ENCODE measurements at regions not wholly inside any gene's neighbourhood (a gene's known extent, or its start where the extent isn't known, plus 50 kb on each side); places are given as distances from the start of the nearest gene placed in this dataset.

DNA sequence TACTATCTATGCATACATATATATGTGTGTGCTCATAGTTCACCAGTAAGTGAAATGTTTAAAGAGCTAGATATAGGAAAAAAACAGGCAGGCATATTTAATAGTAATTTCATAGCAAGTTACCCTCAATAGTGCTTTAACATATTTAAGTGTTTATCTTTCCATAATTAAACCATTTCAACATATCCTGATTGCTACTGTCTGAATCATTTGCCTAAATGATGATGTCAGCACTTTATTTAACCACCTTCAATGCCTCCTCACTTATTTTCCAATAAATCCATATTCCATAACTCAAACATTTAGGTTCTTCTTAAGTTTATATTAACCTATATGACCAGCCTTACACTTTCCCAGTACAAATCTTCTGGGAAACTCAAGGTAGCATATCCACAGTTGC lies 601.1 kb downstream of the ARL4A start:
- H3K36me3 ChIP-seq = no peaks in the 10 kb centered on the region
- TF ChIP-seq POLR2AphosphoS5 (IDR thresholded peaks at IDR 0.05) = no peak
- TF ChIP-seq, protein P1, sequence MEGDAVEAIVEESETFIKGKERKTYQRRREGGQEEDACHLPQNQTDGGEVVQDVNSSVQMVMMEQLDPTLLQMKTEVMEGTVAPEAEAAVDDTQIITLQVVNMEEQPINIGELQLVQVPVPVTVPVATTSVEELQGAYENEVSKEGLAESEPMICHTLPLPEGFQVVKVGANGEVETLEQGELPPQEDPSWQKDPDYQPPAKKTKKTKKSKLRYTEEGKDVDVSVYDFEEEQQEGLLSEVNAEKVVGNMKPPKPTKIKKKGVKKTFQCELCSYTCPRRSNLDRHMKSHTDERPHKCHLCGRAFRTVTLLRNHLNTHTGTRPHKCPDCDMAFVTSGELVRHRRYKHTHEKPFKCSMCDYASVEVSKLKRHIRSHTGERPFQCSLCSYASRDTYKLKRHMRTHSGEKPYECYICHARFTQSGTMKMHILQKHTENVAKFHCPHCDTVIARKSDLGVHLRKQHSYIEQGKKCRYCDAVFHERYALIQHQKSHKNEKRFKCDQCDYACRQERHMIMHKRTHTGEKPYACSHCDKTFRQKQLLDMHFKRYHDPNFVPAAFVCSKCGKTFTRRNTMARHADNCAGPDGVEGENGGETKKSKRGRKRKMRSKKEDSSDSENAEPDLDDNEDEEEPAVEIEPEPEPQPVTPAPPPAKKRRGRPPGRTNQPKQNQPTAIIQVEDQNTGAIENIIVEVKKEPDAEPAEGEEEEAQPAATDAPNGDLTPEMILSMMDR (IDR thresholded peaks at IDR 0.05) = no peak
- no peak for TF ChIP-seq POLR2A (IDR thresholded peaks at IDR 0.05)
- TF ChIP-seq EP300 (IDR thresholded peaks at IDR 0.05) = no peak
- H3K27me3 ChIP-seq = no peaks in the 10 kb centered on the region
- H3K27ac ChIP-seq = no peak overlapping the region
- no peaks in the 10 kb centered on the region for H3K4me1 ChIP-seq
- no peaks in the 10 kb centered on the region for H3K9me3 ChIP-seq
- no peak overlapping the region for H3K4me3 ChIP-seq
- no peak for DNase-seq (ENCODE audit: low spot score in 2 of 2)

DNA sequence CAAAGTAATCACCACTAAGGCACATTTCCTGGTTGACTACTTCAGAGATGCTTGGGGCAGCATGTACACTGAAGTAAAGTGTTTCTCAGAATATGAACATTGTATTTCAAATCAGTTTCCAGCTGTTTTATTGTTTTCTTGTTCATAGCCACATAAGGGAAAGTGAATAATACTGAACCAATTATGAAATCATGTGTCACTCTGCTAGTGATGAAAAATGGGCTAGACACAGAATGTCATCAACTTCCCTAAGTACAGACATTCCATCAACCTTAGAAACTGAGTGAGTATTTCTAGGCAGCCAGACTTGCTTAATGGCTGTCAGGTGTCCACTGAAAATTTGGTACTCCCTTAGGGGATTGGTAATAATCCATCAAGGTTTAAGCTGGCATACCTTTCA lies 603.5 kb downstream of the ARL4A start:
- Histone ChIP-seq H3K9me3 (no peaks in the 10 kb centered on the region), H3K36me3 (no peaks in the 10 kb centered on the region), H3K4me1 (no peaks in the 10 kb centered on the region), H3K27me3 (no peaks in the 10 kb centered on the region), H3K4me3 (no peak overlapping the region), H3K27ac (no peak overlapping the region)
- no peak for DNase-seq (ENCODE audit: low spot score in 2 of 2)
- TF ChIP-seq POLR2A (IDR thresholded peaks at IDR 0.05) = no peak
- TF ChIP-seq, protein P1 (IDR thresholded peaks at IDR 0.05) = no peak
- TF ChIP-seq POLR2AphosphoS5 (IDR thresholded peaks at IDR 0.05) = no peak
- no peak for TF ChIP-seq EP300 (IDR thresholded peaks at IDR 0.05)

DNA sequence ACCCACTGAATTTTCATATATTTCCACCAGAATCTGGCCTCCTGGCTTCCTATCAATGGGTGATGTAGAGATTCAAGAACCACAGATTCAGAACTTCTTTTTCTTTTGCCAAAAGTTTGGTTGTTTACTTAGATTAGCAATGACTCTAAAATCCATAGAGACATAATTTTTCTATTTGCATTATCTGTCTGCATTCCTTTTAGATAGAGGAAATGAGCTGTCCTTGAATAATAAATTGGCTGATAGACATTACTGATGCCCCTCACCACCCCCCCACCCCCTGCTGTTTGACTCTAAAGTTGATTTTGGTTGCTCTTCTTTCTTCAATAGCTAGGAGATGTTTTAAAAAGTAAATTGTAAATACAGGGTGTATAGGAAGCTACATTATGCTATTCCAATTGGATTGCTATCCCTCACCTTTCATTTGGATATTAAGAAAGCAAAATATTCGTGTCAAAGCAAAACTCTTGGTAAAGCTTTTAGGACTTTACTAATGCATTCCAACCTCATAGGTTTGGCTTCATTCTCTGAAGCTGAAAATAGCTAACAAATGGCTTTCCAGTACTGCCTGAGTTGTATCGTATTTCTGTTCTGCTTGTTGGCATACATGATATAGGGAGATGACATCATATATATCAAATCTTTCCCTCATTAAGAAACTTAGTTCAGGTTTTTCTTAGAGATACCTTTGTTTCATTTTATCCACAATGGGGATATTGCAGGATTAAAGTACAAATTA lies 606.0 kb downstream of the ARL4A start:
- DNase-seq (ENCODE audit: low spot score in 2 of 2) = no peak
- Histone ChIP-seq H3K4me3 (no peak overlapping the region), H3K27ac (no peak overlapping the region), H3K4me1 (no peaks in the 10 kb centered on the region), H3K9me3 (no peaks in the 10 kb centered on the region), H3K27me3 (no peaks in the 10 kb centered on the region), H3K36me3 (no peaks in the 10 kb centered on the region)
- no peak for TF ChIP-seq POLR2AphosphoS5 (IDR thresholded peaks at IDR 0.05)
- 36% methylated on average over 2 of the region's 2 CpGs for WGBS

DNA sequence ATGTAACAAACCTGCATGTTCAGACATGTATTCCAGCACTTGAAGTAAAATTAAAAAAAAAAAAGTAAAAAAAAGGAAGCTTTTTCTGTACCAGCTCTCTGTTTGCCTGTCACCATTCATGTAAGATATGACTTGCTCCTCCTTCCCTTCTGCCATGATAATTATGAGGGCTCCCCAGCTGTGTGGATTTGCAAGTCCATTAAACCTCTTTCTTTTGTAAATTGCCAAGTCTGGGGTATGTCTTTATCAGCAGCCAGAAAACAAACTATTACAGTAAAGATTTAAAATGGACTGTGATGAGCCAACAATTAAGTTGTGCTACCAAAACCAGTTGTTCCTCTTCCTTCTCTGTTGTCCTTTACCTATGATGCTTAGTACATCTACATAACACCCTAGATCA lies 619.6 kb downstream of the ARL4A start:
- no peaks in the 10 kb centered on the region for H3K27me3 ChIP-seq
- TF ChIP-seq POLR2AphosphoS5 (IDR thresholded peaks at IDR 0.05) = no peak
- TF ChIP-seq, protein P1 (IDR thresholded peaks at IDR 0.05) = no peak
- TF ChIP-seq EP300 (IDR thresholded peaks at IDR 0.05) = no peak
- TF ChIP-seq POLR2A (IDR thresholded peaks at IDR 0.05) = no peak
- no peak overlapping the region for H3K4me3 ChIP-seq
- H3K27ac ChIP-seq = no peak overlapping the region
- H3K36me3 ChIP-seq = no peaks in the 10 kb centered on the region
- H3K4me1 ChIP-seq = no peaks in the 10 kb centered on the region
- H3K9me3 ChIP-seq = no peaks in the 10 kb centered on the region
- DNase-seq (ENCODE audit: low spot score in 2 of 2) = no peak

DNA sequence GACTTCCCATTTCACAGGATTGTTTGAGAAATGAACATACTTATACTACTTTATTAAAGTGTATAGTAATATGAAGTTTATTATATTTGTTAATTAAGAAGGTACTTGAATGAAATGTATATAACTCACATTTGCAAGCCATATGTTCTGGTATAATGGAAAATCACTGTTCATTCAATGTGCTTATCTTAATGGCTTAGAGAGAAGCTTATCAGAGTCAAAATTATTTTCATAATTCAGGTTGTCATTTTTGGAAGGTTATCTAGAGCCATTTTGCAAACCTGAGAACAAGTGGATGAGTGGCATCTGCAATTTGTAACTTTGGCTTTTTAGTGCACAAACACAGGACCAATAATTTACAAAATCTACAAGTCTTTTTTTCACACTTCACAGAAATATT lies 621.0 kb downstream of the ARL4A start:
- Histone ChIP-seq H3K4me1 (no peaks in the 10 kb centered on the region), H3K9me3 (no peaks in the 10 kb centered on the region), H3K36me3 (no peaks in the 10 kb centered on the region), H3K27me3 (no peaks in the 10 kb centered on the region), H3K27ac (no peak overlapping the region), H3K4me3 (no peak overlapping the region)
- TF ChIP-seq POLR2A (IDR thresholded peaks at IDR 0.05) (no peak), EP300 (IDR thresholded peaks at IDR 0.05) (no peak), POLR2AphosphoS5 (IDR thresholded peaks at IDR 0.05) (no peak)
- TF ChIP-seq, protein P1 (IDR thresholded peaks at IDR 0.05) = no peak
- no peak for DNase-seq (ENCODE audit: low spot score in 2 of 2)

DNA sequence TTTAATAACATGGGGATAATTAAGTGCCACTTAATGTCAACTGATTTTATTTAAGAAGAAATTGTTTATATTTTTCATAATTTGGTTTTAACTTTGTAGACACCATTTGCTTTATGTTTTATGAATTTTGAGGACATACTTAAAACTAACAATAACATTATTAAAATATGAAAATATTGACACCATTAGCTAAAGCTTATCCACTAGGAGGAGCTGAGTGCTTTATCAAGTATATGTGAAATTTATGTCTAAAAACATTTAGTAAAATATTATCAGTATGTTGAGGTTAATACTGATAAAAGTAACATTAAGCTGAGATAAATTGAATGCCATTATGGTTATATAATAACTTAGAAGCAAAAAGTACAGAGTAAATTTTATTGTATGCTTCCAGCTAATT lies 622.1 kb downstream of the ARL4A start:
- Histone ChIP-seq H3K27ac (no peak overlapping the region), H3K9me3 (no peaks in the 10 kb centered on the region), H3K4me1 (no peaks in the 10 kb centered on the region), H3K27me3 (no peaks in the 10 kb centered on the region), H3K36me3 (no peaks in the 10 kb centered on the region), H3K4me3 (no peak overlapping the region)
- TF ChIP-seq POLR2AphosphoS5 (IDR thresholded peaks at IDR 0.05) (no peak), EP300 (IDR thresholded peaks at IDR 0.05) (no peak), POLR2A (IDR thresholded peaks at IDR 0.05) (no peak)
- TF ChIP-seq, protein P1 (IDR thresholded peaks at IDR 0.05) = no peak
- DNase-seq (ENCODE audit: low spot score in 2 of 2) = no peak

All from suprapubic skin (tissue), 4 donors.